Mucosa of descending colon (tissue), 3 donors: ENCODE measurements at regions not wholly inside any gene's neighbourhood (a gene's known extent, or its start where the extent isn't known, plus 50 kb on each side); places are given as distances from the start of the nearest gene placed in this dataset.

ENCODE experiments used
- ATAC-seq: fragments of 200-7000 bp; cut with Tn5 transposase; one replicate; pipeline ENCODE4 v1.9.1; 2020; ENCODE audit warnings: mild to moderate bottlenecking, moderate library complexity
- DNase-seq, 3 donors: peaks; one replicate each; pipeline ENCODE4 v3.0.0-alpha.2; 2020
- H3K36me3 ChIP-seq: fragments of 200-600 bp; one replicate; pipeline ENCODE4 v1.8.0; 2021; ENCODE audit warnings: low read depth, mild to moderate bottlenecking
- H3K4me1 ChIP-seq: fragments of 200-600 bp; one replicate; pipeline ENCODE4 v1.8.0; 2021; ENCODE audit warnings: low read depth, mild to moderate bottlenecking
- H3K4me3 ChIP-seq: fragments of 200-600 bp; one replicate; pipeline ENCODE4 v1.8.0; 2021; ENCODE audit warnings: mild to moderate bottlenecking
- H3K9me3 ChIP-seq: fragments of 200-600 bp; one replicate; pipeline ENCODE4 v1.8.0; 2021; ENCODE audit warnings: mild to moderate bottlenecking
- CTCF ChIP-seq: fragments of 200-600 bp; IDR thresholded peaks from one replicate; pipeline ENCODE4 v1.8.0; 2022; ENCODE audit warnings: antibody characterized with exemption, mild to moderate bottlenecking
- intact Hi-C, 2 donors: fragments of 100-400 bp; cut with DNase I in 1 of 2; cut with micrococcal nuclease in 1 of 2; formaldehyde crosslinking; loops; one replicate each; pipeline versions ENCODE4 v1.11.0 to v1.11.1; 2022; cut with DNase I, micrococcal nuclease
- donor health status: DM: no; HTN: no; CAD: no; lungs with moderate emphysema.
- donor health status: DM: no; HTN: no; CAD: no.
- donor health status: DM: no; HTN: yes; CAD: no.

DNA sequence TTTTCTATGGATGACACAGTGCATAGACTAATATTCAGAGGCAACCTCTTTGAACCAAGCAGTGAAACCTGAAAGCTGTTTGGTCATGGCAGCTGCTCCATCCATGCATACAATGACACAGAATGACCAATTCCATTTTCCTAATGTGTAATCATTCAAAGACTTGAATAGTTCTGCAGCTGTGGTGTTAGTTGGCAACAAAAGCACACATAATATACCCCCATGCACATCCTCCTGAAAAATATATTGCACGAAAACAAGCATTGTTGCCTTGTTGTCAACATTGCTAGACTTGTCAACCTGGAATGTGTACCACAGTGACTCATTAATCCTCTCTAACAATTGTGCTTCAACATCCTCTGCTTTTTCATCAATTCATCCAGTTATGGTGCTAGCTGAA lies 71.0 kb upstream of the SEMA6A start:
- intact Hi-C loops, result no loop called here
- no peaks in the 10 kb centered on the region for H3K36me3 ChIP-seq
- H3K4me1 ChIP-seq, result no peaks in the 10 kb centered on the region
- ATAC-seq, result no peak
- no peak for DNase-seq
- no peaks in the 10 kb centered on the region for H3K9me3 ChIP-seq
- H3K4me3 ChIP-seq, result no peak overlapping the region
- no peak for TF ChIP-seq CTCF

- no peak for DNase-seq
- Histone ChIP-seq H3K4me1 (no peaks in the 10 kb centered on the region), H3K9me3 (no peaks in the 10 kb centered on the region), H3K4me3 (no peak overlapping the region), H3K36me3 (no peaks in the 10 kb centered on the region)
- no peak for TF ChIP-seq CTCF
- intact Hi-C loops, result no loop called here
- no peak for ATAC-seq
Measured at GRCh38 chr5:116640236-116640635, 65.6 kb upstream of the SEMA6A start.

GRCh38 chr5:116637149-116637740 lies 62.6 kb upstream of the SEMA6A start:
- Histone ChIP-seq H3K4me1 (no peaks in the 10 kb centered on the region), H3K9me3 (no peaks in the 10 kb centered on the region), H3K36me3 (no peaks in the 10 kb centered on the region), H3K4me3 (no peak overlapping the region)
- DNase-seq, result no peak
- ATAC-seq, result no peak
- intact Hi-C loops, result no loop called here
- TF ChIP-seq CTCF, result no peak

DNA sequence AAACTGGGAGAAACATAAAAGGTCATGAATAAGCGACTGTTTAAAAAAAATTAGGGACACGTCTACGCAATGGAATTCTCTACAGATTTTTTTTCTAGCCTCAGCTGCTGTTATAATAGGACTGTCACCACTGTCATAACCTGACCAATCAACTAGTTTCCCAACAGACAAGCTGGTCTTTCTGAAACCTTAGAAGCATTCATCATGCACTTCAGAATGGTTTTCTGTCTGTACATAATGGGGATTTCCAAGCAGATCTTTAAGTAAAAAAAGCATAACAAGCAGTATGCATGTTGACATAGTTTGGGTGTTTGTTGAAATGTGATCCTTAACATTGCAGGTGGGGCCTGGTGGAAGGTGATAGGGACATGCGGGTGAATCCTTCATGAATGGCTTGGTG lies 58.3 kb upstream of the SEMA6A start:
- Histone ChIP-seq H3K9me3 (no peaks in the 10 kb centered on the region), H3K4me3 (no peak overlapping the region), H3K36me3 (no peaks in the 10 kb centered on the region), H3K4me1 (no peaks in the 10 kb centered on the region)
- intact Hi-C loops, result no loop called here
- no peak for ATAC-seq
- no peak for TF ChIP-seq CTCF
- DNase-seq, result no peak

GRCh38 chr5:116631147-116631546 lies 56.5 kb upstream of the SEMA6A start:
- H3K36me3 ChIP-seq, result no peaks in the 10 kb centered on the region
- no peaks in the 10 kb centered on the region for H3K4me1 ChIP-seq
- H3K4me3 ChIP-seq, result no peak overlapping the region
- TF ChIP-seq CTCF, result no peak
- no peaks in the 10 kb centered on the region for H3K9me3 ChIP-seq
- ATAC-seq (no peak), DNase-seq (no peak)
- intact Hi-C loops, result no loop called here

DNA sequence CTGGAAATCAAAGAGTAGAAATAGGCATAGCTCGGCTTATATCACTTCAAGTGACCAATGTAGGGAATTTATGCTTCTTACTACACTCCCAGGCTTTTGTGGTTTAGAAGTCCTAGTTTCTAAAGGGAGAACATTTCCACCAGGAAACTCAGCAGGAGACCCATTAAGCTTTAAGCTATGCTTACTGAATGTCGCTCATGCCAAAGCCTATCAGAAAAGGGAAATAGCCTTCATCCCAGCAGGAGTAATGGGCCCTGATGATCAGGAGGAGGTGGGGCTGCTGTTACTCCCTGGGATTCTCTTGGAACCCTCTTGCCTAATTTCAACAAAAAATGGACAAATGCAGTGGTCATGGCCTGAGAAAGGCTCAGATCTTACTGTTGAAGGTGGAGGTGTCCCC lies 54.5 kb upstream of the SEMA6A start:
- DNase-seq (no peak), ATAC-seq (no peak)
- intact Hi-C loops, result no loop called here

More for the DNA sequence above, 54.5 kb upstream of the SEMA6A start:
- Histone ChIP-seq H3K4me1 (no peaks in the 10 kb centered on the region), H3K9me3 (no peaks in the 10 kb centered on the region), H3K36me3 (no peaks in the 10 kb centered on the region), H3K4me3 (no peak overlapping the region)
- TF ChIP-seq CTCF, result no peak
